Adrenal gland (tissue), 9 donors: ENCODE measurements at regions not wholly inside any gene's neighbourhood (a gene's known extent, or its start where the extent isn't known, plus 50 kb on each side); places are given as distances from the start of the nearest gene placed in this dataset.

Experiments
- DNase-seq, 7 donors: peaks; one replicate each; pipeline ENCODE4 v3.0.0-alpha.2; 2019 to 2020
- H3K27ac ChIP-seq, 5 donors: fragments of 200-600 bp; sonication (generic) in 4 of 5; 1 replicate in 3 of 5; 2 replicates in 2 of 5; pipeline versions ENCODE4 v1.5.1 to v1.8.0; 2016 to 2020; ENCODE audit warnings: mild to moderate bottlenecking in 1 of 5
- H3K27me3 ChIP-seq: fragments of 200-600 bp; 2 replicates; pipeline ENCODE4 v1.8.0; 2021
- H3K36me3 ChIP-seq, 2 donors: fragments of 200-600 bp; replicated peaks in 1 of 2; 1 replicate in 1 of 2; 2 replicates in 1 of 2; pipeline versions ENCODE4 v1.5.1 to v1.8.0; 2018 to 2022
- H3K4me1 ChIP-seq, 2 donors: fragments of 200-600 bp; replicated peaks in 1 of 2; 1 replicate in 1 of 2; 2 replicates in 1 of 2; pipeline versions ENCODE4 v1.5.1 to v1.8.0; 2018 to 2021
- H3K4me3 ChIP-seq, 4 donors: fragments of 200-600 bp; sonication (generic) in 3 of 4; one replicate each; pipeline ENCODE4 v1.5.1; 2016 to 2018
- H3K9me3 ChIP-seq, 3 donors: fragments of 200-600 bp; sonication (generic) in 1 of 3; replicated peaks in 1 of 3; 1 replicate in 2 of 3; 2 replicates in 1 of 3; pipeline versions ENCODE4 v1.5.1 to v1.8.0; 2016 to 2021
- POLR2A ChIP-seq, 2 donors: fragments of 450-650 bp; IDR thresholded peaks; one replicate each; pipeline ENCODE4 v1.6.1; 2017; ENCODE audit warnings: antibody characterized with exemption in 2 of 2, mild to moderate bottlenecking in 2 of 2, moderate library complexity in 1 of 2
- WGBS, 4 donors: extraction: QIAGEN DNeasy Blood & Tissue Kit in 2 of 4; methylation state at CpG; one replicate each; pipeline versions ENCODE4 v1.1.5 to v1.1.7; 2013 to 2017; 5-methylcytosine and 5-hydroxymethylcytosine counted together
- intact Hi-C, 2 donors: fragments of 100-400 bp; cut with DNase I; formaldehyde crosslinking; loops; one replicate each; pipeline versions ENCODE4 v1.14.1 to v1.15.0; 2022 to 2023
- TF ChIP-seq, protein P1 (sequence below), 6 experiments: fragments of 450-650 bp in 4 of 6; fragments of 200-600 bp in 2 of 6; sonication (generic) in 1 of 6; IDR thresholded peaks; 1 replicate in 5 of 6; 2 replicates in 1 of 6; pipeline versions ENCODE4 v1.5.1 to v1.8.0; 2016 to 2021; ENCODE audit warnings: antibody characterized with exemption in 6 of 6, mild to moderate bottlenecking in 2 of 6, moderate library complexity in 1 of 6
- donor health status: healthy with polysubstance abuse.
- donor health status: Bipolar disorder and iron deficiency.
- donor health status: DM: yes; HTN: yes; CAD: no.
- donor health status: DM: no; HTN: no; CAD: no.
- donor health status: DM: no; HTN: no; CAD: no.

DNA sequence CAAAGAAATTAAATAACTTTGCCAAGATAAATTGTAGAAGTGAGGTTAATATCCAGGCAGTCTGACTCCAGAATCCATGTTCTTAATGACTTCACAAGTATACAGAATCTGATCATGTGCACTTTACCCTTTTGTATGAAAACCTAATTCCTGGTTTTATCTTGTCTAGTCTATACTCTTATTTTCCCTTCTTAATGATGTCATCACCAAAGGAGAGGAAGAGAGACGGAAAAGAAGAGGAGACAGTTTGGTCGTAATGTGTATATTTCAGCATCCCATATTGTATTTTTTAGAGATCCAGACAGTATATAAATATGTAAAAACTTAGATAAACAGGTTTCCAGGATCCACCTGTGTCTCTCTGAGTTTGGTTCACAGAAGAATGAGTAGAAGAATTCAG is 159.9 kb upstream of the MDFIC start:
- Histone ChIP-seq H3K4me1 (no peaks in the 10 kb centered on the region), H3K36me3 (no peaks in the 10 kb centered on the region)
- 79 to 91% (median 90%) methylated on average over 2 of the region's 2 CpGs for WGBS, 4 donors

DNA sequence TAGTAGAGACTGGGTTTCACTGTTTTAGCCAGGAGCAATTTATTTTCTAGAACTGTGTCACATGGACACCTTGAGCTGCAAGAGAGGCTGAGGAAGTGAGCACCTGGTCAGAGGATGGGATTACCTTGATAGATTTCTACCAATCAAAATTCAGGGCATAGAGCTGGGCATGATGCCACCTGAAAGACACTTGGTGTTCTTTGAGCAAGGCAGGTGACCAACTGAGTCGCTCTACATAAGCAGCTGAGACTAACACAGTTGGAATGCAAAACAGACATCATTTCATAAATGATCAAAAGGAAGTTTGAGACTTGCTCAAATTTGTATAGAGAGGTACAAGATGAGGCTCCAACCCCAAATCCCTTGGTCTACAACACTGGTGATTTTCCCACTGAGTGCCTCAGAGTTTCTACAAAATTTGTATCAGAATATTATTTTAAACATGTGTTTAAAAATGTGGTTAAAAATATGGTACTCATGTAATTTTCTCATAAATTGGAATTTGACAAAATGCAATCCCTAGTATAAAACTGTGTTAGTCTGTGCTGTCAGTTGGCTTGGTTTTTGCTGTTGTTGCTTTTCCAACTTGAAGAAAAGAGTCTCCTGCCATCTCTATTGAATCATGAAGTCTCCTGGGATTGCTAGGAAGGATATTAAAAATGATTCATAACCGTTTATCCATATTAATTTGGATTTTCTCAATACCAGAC is 156.4 kb upstream of the MDFIC start:
- no peak for TF ChIP-seq POLR2A (IDR thresholded peaks at IDR 0.05)
- TF ChIP-seq, protein P1, sequence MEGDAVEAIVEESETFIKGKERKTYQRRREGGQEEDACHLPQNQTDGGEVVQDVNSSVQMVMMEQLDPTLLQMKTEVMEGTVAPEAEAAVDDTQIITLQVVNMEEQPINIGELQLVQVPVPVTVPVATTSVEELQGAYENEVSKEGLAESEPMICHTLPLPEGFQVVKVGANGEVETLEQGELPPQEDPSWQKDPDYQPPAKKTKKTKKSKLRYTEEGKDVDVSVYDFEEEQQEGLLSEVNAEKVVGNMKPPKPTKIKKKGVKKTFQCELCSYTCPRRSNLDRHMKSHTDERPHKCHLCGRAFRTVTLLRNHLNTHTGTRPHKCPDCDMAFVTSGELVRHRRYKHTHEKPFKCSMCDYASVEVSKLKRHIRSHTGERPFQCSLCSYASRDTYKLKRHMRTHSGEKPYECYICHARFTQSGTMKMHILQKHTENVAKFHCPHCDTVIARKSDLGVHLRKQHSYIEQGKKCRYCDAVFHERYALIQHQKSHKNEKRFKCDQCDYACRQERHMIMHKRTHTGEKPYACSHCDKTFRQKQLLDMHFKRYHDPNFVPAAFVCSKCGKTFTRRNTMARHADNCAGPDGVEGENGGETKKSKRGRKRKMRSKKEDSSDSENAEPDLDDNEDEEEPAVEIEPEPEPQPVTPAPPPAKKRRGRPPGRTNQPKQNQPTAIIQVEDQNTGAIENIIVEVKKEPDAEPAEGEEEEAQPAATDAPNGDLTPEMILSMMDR (IDR thresholded peaks at IDR 0.05) = no peak
- Histone ChIP-seq H3K27me3 (no peaks in the 10 kb centered on the region), H3K27ac (no peak overlapping the region), H3K4me3 (no peak overlapping the region), H3K9me3 (no peaks in the 10 kb centered on the region), H3K36me3 (no peaks in the 10 kb centered on the region), H3K4me1 (no peaks in the 10 kb centered on the region)
- no peak for DNase-seq
- WGBS, 4 donors = 65 to 87% (median 76%) methylated on average over 2 of the region's 2 CpGs
- intact Hi-C loops = no loop called here

More for the DNA sequence above, 159.9 kb upstream of the MDFIC start:
- no peak for DNase-seq
- no peaks in the 10 kb centered on the region for H3K9me3 ChIP-seq
- H3K27ac ChIP-seq = no peak overlapping the region
- H3K4me3 ChIP-seq = no peak overlapping the region
- TF ChIP-seq, protein P1 (IDR thresholded peaks at IDR 0.05) = no peak
- TF ChIP-seq POLR2A (IDR thresholded peaks at IDR 0.05) = no peak
- intact Hi-C loops = no loop called here
- H3K27me3 ChIP-seq = no peaks in the 10 kb centered on the region

DNA sequence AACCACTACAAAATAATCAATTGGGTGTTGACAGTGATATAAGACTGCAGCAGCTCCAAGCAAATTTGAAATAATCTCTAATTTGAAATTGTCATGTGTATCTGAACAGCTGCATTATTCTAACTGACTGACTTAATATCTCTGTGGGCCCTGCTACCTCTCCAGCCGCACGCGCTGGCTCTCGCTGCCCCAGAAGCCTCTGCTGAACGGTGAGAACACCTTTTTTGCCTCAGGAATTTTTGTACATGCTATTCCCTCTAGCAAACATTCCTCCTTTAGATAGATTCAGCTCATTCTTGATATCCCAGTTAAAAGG is 155.9 kb upstream of the MDFIC start:
- Histone ChIP-seq H3K27ac (no peak overlapping the region), H3K4me3 (no peak overlapping the region), H3K27me3 (no peaks in the 10 kb centered on the region), H3K4me1 (no peaks in the 10 kb centered on the region), H3K9me3 (no peaks in the 10 kb centered on the region), H3K36me3 (no peaks in the 10 kb centered on the region)
- intact Hi-C loops = no loop called here
- DNase-seq = no peak
- no peak for TF ChIP-seq POLR2A (IDR thresholded peaks at IDR 0.05)
- TF ChIP-seq, protein P1 (IDR thresholded peaks at IDR 0.05) = no peak
- 95 to 99% (median 96%) methylated on average over 5 of the region's 5 CpGs for WGBS, 4 donors

DNA sequence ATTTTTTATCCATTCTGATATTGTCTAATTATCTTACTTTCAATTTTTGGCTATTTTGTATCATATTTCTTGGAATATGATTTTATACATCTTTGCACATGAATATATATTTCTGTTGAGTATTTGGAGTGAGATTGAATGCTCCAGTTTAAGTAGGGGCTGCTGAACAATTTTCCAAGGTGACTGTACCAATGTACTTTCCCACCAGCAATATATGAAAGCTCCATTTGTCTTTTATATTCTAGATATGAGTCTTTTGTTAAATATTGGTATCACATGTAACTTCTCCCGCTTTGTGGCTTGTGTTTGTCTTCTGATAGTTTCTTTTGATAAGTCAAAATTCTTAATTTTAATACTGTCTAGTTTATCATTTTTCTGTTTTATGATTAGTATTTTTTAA is 144.6 kb upstream of the MDFIC start:
- no peak for DNase-seq
- H3K4me3 ChIP-seq = no peak overlapping the region
- intact Hi-C loops = no loop called here
- H3K4me1 ChIP-seq = no peaks in the 10 kb centered on the region
- TF ChIP-seq, protein P1 (IDR thresholded peaks at IDR 0.05) = no peak
- no peak for TF ChIP-seq POLR2A (IDR thresholded peaks at IDR 0.05)
- no peak overlapping the region for H3K27ac ChIP-seq
- WGBS, 4 donors = 84 to 89% (median 89%) methylated on average over 1 of the region's 1 CpG
- no peaks in the 10 kb centered on the region for H3K9me3 ChIP-seq
- H3K36me3 ChIP-seq = no peaks in the 10 kb centered on the region
- no peaks in the 10 kb centered on the region for H3K27me3 ChIP-seq
